BE2C (cell line): ENCODE measurements at regions not wholly inside any gene's neighbourhood (a gene's known extent, or its start where the extent isn't known, plus 50 kb on each side); places are given as distances from the start of the nearest gene placed in this dataset.

ENCODE experiments used
- DNase-seq: peaks from one replicate; pipeline ENCODE4 v3.0.0-alpha.2; 2020
- H3K27me3 ChIP-seq: fragments of 250-450 bp; sonication (Bioruptor Pico); 2 replicates; pipeline ENCODE4 v1.5.1; 2020; ENCODE audit warnings: mild to moderate bottlenecking
- H3K36me3 ChIP-seq: fragments of 250-450 bp; sonication (Bioruptor Pico); 2 replicates; pipeline ENCODE4 v1.5.1; 2020; ENCODE audit warnings: mild to moderate bottlenecking
- H3K4me1 ChIP-seq: fragments of 250-450 bp; sonication (Bioruptor Pico); 2 replicates; pipeline ENCODE4 v1.5.1; 2020
- H3K4me3 ChIP-seq: 2 replicates; pipeline ENCODE4 v1.5.1; 2011; ENCODE audit warnings: low read depth, low read length
- H3K9me3 ChIP-seq: fragments of 250-450 bp; sonication (Bioruptor Pico); 2 replicates; pipeline ENCODE4 v1.5.1; 2020
- CTCF ChIP-seq: IDR thresholded peaks from 2 replicates; pipeline ENCODE4 v1.5.1; 2012; ENCODE audit warnings: mild to moderate bottlenecking, low read depth, low read length

GRCh38 chr1:87472716-87473115 lies 144.0 kb downstream of the LMO4 start:
- no peak for DNase-seq
- Histone ChIP-seq H3K36me3 (no peaks in the 10 kb centered on the region), H3K4me1 (no peaks in the 10 kb centered on the region), H3K27me3 (no peaks in the 10 kb centered on the region), H3K4me3 (no peak overlapping the region), H3K9me3 (no peaks in the 10 kb centered on the region)
- no peak for TF ChIP-seq CTCF

GRCh38 chr1:87473203-87473661 lies 144.6 kb downstream of the LMO4 start:
- Histone ChIP-seq H3K4me3 (no peak overlapping the region), H3K36me3 (no peaks in the 10 kb centered on the region), H3K27me3 (no peaks in the 10 kb centered on the region), H3K4me1 (no peaks in the 10 kb centered on the region), H3K9me3 (no peaks in the 10 kb centered on the region)
- no peak for TF ChIP-seq CTCF
- DNase-seq: no peak

- H3K4me1 ChIP-seq: no peaks in the 10 kb centered on the region
- no peaks in the 10 kb centered on the region for H3K27me3 ChIP-seq
- no peak overlapping the region for H3K4me3 ChIP-seq
- TF ChIP-seq CTCF: no peak
- DNase-seq: no peak
- H3K9me3 ChIP-seq: no peaks in the 10 kb centered on the region
- H3K36me3 ChIP-seq: no peaks in the 10 kb centered on the region
These were observed 145.4 kb downstream of the LMO4 start for GRCh38 chr1:87474098-87474497.

- DNase-seq: no peak
- no peaks in the 10 kb centered on the region for H3K4me1 ChIP-seq
- no peaks in the 10 kb centered on the region for H3K9me3 ChIP-seq
- TF ChIP-seq CTCF: no peak
- no peaks in the 10 kb centered on the region for H3K27me3 ChIP-seq
- H3K36me3 ChIP-seq: no peaks in the 10 kb centered on the region
- no peak overlapping the region for H3K4me3 ChIP-seq
These were observed 149.6 kb downstream of the LMO4 start for GRCh38 chr1:87478231-87478630.

- no peaks in the 10 kb centered on the region for H3K36me3 ChIP-seq
- no peak overlapping the region for H3K4me3 ChIP-seq
- H3K9me3 ChIP-seq: no peaks in the 10 kb centered on the region
- no peak for TF ChIP-seq CTCF
- H3K27me3 ChIP-seq: no peaks in the 10 kb centered on the region
- peak; percentile 3 for DNase-seq
- no peaks in the 10 kb centered on the region for H3K4me1 ChIP-seq
These were observed 166.5 kb downstream of the LMO4 start for GRCh38 chr1:87495147-87495546.

GRCh38 chr1:87495870-87496269 lies 167.2 kb downstream of the LMO4 start:
- H3K36me3 ChIP-seq: no peaks in the 10 kb centered on the region
- no peaks in the 10 kb centered on the region for H3K4me1 ChIP-seq
- H3K4me3 ChIP-seq: no peak overlapping the region
- no peak for TF ChIP-seq CTCF
- no peak for DNase-seq
- no peaks in the 10 kb centered on the region for H3K27me3 ChIP-seq
- H3K9me3 ChIP-seq: no peaks in the 10 kb centered on the region
